GM18508 (cell line): ENCODE measurements at regions not wholly inside any gene's neighbourhood (a gene's known extent, or its start where the extent isn't known, plus 50 kb on each side); places are given as distances from the start of the nearest gene placed in this dataset.
A peak's percentile ranks its signal among the peaks of the same experiment; 100 is the strongest.

Experiments
- ATAC-seq: cut with Tn5 transposase; IDR thresholded peaks from one replicate; pipeline ENCODE4 v1.9.1; 2021; ENCODE audit warnings: moderate number of reproducible peaks; ENCODE audit not compliant: insufficient read depth, unreplicated experiment

DNA sequence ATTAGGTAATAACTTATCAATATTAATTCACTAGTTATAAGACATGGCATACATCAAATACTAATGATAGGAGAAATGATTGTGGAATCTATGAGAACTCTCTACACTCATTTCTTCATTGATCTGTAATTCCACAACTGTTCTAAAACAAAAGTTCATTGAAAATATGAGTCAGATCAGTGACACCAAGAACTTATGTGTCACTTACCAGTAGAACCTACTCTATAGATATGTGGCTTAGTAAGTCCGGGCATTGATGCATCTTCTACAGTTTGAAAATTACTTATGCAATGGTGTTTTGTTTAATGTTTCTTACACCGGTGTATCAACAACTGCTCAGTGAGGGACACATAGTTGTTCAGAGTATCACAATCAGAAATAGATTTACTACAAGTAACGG is 520.3 kb downstream of the ARAP2 start:
- no peak for ATAC-seq

DNA sequence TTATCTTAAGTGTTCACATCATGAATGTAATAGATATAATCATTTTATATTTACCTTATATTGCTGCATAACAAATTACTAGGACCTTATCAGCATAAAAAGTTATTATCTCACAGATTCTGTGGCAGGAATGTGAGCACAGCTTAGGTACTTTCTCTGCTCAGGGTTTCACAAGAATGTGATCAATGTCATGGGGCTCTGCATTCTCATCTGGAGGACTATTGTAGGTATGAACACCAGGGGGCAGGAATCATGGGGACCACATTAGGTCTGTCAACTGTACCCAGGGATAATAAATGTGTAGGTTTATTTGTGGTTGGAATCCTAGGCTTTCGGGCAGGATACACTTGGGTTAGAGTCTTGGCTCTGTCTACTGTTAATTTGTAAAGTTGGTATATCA is 519.2 kb downstream of the ARAP2 start:
- ATAC-seq: no peak

DNA sequence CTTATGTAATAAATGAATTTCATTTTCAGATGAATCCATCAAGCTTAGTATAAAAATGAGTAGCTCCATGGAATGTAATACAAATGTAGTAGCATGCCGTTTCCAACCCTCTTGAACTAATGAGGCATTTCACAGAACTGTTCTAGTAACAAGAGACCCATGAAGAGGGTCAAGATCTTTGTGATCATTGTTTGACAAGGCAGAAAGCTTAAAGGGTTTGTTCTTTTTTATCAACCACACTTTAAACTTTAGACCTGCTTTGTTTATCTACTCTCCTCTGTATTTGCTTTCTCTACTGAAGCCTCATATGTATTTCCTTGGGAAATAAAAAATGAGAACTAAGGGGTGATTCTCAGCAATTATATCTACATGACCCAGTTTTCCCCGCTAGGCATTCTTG is 513.9 kb downstream of the ARAP2 start:
- ATAC-seq: no peak

DNA sequence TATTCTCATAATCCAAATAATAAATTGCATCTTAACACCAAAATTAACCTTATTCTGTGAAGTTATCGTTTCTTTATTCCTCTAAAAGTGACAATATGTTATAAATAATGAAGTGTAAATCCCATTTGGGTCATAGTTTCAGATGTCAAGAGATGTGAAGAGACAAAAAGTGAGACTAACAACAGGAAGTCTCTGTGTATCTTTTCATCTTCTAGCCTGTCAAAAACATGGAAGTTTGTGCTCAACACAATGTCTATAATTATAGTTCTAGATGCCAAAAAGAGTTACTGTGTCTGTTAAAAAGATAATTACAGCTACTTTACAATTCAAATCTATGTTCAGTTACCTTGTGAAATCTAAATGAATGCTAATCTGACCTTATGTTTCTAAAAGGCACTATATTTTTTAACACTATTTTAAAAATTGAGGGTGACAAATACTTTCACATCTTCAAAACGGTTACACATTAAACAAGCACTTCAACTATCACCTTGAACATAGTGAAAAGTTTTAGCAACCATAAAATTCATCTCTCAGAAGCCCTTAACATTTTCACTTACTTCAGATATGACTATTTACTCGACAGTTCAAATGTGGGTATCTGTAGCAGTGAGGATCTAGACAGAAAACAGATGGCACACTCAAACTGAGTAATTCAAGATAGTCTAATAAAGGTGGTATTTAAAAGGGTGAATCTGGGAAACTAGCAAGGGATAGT is 509.8 kb downstream of the ARAP2 start:
- peak; percentile 72 for ATAC-seq

DNA sequence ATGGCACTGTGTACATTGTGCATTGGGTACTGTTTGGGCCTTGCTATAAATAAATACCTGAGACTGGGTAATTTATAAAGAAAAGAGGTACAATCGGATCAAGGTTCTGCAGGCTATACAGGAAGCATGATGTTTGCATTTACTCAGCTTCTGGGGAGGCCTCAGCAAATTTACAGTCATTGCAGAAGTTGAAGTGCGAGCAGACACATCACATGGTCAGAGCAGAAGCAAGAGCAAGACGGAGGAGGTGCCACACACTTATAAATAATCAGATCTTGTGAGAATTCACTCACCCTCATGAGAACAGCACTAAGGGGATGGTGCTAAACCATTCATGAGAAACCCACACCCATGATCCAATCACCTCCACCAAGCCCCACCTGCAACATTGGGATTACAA is 505.0 kb downstream of the ARAP2 start:
- no peak for ATAC-seq

DNA sequence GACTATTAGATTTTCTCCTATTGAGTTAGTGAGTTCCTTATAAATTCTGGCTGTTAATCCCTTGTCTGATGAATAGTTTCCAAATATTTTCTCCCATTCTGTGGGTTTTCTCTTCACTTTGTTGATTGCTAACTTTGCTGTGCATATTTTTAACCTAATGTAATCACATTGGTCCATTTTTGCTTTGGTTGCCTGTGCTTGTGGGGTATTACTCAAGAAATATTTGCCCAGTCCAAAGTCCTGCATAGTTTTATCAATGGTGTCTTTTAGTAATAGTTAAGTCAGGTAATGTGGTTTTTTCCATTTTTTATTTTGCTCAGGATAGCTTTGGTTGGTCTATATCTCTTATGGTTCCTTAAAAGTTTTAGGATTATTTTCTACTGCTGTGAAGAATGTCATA is 490.3 kb downstream of the ARAP2 start:
- no peak for ATAC-seq

DNA sequence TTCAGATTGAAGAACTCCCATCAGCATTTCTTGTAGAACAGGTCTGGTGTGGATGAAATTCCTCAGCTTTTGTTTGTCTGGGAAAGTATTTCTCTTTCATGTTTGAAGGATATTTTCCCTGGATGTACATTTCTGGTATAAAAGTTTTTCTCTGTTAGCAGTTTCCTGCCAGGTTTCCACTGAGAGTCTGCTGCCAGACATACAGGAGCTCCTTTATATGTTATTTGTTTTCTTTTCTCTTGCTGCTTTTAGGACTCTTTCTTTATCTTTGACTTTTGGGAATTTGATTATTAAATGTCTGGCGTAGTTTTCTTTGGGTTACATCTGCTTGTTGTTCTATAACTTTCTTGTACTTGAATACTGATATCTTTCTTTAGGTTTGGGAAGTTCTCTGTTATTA is 486.5 kb downstream of the ARAP2 start:
- ATAC-seq: no peak

DNA sequence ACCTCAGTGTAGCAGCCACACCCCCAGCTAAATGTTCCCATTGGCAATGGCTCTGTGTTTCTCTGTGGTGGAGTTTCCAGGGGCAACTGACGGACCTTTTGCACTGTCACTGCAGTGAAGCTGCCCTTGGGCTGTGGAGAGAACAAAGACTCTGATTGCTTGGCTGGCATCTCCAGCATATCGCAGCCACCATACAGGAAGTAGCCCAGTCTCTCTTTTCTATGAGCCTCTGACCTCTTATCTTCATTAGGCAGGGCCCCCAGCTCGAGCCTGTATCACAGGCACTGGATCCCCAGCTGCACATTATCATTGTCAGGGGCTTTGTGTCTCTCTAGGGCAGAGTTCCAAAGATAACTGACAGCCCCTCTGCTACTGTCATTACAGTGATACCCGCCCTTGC is 483.5 kb downstream of the ARAP2 start:
- no peak for ATAC-seq

DNA sequence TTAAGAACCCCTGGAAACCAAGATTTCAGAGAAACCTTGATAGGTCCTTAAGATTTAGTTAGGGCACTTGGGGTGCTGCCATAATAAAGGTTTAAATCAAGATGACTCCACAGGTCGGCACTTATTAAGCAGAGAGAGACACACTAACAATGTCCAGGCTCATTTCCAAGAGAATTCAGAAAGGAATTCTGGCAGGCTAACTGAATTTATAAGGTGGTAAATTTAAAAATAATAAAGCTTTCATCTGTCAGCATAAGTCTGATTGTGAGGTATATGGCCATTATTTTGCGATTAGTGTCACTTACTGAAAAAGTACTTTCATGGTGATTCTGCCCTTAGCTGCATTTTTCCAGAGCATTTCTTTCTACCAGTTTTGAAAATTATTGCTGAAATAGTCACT is 472.7 kb downstream of the ARAP2 start:
- ATAC-seq: no peak

DNA sequence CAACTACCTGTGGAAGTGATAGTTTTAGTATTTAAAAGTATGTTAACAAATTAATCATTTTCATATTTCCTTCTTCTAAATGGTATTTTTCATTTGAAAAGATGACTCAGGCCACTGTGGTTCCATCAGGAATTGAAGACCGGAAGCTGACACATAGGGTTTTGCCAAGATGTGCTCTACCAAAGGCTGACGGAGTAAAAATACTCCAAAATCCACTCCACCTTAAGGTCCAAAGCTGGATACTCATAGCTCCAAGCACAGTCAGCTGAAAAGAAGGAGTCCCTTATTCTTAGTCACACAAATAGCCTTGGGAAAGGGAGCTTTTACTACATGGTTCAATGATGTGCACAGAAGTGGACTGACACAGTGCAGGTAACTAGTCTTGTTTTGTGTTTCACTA is 472.0 kb downstream of the ARAP2 start:
- no peak for ATAC-seq

DNA sequence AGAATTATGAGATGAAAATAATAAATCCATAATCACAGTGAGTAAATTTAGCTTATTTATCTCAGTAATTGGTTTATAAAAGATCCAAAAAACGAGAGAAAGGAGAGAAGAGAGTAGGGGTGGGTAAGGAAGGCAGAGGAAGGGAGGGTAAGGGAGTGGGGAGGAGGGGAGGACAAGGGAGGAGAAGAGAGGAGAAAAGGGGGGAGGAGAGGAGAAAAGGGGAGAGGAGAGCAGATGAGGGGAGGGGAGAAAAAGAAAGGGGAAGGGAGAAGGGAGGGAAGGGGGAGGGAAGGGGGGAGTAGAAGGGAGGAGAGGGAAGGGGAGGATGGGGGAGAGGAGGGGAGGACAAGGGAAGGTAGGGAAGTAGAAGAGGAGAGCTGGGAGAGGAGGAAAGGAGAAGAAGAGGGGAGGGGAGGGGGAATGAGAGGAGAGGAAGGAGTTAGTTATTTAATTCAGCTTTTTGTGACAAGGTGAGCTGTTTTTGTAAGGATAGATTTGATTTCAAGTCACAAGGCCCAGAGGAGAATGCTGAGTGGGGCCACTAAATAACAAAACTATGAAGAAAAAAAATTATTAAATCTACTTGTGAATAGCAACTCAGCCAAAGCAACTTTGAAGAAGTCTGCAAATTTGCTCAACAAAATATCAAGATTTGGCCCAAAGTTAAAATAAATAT is 454.3 kb downstream of the ARAP2 start:
- no peak for ATAC-seq

DNA sequence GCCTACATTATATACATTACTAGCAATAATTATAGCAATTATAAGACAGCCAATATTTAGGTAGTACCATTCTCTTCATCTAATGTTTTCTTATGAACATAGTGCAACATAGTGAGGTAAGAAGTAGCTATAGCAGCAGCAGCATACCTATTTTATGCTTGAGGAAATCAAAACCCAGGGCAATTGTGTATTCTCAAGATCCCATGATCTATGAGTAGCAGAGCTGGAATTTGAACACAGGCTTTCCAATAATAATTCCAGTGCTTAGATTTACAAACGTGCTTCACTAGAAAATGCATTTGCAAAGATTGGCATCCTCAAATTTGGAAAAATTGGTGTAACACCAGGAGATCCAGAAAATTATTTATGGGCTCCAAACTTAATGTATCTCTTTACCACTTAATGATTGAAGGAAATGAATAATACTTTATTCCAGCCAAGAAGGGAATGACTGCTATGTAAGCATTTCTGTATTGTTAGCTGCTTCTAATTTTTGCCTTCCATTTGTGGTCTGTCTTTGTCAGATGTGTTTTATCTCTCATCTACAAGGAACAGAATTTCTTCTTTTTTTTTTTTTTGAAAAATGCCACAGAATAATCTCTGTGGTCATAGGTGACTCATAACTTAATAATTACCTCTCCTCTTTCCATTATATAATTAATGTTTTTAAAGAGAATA is 451.1 kb downstream of the ARAP2 start:
- ATAC-seq: no peak

DNA sequence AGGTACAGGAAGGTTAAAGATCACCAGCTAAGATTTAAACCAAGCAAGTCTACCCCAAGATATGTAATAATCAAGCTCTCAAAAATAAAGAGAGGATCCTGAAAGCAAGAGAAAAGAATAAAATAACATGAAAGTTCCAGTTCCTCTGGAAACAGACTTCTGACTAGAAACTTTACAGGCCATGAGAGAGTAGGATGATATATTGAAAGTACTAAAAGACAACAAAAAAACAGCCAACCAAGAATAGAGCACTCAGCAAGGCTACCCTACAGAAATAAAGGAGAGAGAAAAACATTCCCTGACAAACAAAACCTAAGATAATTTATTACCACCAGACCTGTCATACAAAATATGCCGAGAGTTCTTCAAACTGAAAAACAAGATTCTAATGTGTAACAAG is 450.5 kb downstream of the ARAP2 start:
- no peak for ATAC-seq

DNA sequence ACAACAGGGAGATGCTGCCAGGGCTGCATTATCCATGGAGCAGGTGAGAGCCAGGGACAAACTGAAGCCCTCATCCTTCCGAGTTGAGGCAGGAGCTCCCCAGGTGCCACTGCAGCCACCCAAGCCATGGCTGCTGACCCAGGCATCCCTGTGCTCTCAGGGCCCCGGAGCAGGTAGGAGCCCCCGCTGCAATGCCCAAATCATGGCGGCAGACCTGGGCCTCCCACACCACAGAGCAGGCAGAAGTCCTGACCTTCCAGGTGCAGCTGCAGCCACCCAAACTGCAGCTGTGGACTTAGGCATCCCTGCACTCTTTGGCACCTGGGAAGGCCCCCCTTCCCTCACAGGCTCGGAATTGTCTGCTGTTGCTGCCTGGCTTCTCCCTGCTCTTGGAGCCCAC is 443.6 kb downstream of the ARAP2 start:
- ATAC-seq: no peak

DNA sequence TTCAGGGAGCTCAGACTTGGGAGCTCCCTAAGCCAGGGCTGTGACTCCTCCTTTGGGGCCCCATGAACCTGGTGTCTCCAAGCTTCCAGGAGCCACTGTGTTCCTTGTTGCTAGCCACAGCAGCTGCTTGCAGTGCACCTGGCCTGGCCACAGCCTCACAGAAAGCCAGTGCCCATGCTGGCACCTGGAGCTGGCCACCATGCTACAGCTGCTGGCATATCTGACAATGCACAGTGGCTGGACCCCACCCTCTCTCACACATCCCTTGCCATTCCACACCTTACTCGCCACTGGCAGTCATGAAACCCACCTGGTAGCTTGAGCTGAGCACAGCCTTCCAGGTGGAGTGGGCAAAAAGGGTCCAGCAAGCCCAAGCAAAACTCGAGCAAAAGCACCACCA is 441.7 kb downstream of the ARAP2 start:
- no peak for ATAC-seq

DNA sequence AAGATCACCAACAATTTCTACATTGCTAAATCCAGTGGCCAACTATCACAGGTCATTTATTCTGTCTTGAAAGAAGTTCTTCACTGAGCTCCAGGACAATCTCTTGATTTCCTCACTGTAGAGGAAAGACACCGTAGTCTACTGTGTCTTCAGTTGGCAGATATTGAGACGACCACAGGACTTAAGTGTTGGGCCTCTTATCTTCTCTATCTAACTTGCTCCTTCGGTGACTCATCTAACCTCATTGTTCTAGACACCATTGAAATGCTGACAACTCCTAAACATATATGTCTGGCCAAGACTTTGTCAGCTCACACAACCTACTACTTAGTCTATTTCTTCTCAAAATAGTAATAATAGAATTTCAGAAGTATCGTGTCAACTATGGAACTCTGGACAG is 425.8 kb downstream of the ARAP2 start:
- no peak for ATAC-seq

DNA sequence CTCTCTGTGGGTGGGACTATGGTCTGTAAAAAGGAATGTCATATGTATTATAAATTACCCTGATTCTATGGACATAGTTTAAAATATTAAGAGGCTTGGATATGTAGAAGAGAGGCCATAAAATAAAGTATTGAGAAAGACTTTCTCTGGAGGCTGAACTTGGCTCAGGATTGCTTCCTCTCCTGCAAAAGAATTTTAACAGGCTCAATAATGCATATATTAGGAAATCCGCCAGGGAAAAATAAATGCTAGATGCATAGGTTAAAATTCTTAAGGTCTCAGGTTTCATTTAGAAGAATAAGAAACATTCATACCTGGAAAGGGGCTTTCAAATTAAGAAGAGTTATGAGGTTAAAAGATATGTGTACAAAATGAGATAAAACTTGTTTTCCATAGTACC is 424.3 kb downstream of the ARAP2 start:
- ATAC-seq: no peak

DNA sequence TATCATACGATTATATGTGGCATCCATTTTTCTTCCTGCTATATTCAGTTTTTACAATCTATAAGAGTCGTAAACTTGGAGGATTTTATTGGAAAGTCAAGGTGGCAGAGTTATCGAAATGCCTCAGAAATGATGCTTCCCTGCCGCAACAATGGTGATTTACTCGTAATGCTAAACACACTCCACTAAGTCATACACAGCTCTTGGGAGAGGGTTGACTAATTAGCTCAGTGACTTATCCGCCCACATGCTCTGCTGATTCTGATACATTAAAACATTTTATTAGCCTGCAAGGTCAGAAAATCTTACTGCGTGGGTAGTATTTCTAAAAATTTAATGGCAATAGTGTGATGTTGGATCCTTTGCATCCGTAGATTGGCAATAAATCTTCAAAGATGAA is 420.1 kb downstream of the ARAP2 start:
- ATAC-seq: no peak

DNA sequence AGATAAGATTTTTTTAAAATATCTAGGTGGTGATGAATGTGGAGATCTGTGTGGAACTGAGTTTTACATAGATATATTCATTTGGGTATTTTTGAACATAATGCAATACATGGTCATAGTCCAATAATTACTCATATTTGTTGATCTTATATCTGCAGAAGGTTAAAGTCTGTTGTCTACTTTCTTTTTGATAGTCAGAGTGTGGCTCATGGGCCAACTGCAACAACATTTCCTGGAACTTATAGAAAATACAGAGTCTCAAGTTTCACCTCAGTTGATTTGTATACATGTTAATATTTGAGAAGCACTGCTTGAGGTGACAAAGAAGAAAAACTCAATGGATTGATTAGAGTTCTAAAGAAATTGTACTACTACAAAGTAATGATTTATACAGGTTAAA is 408.4 kb downstream of the ARAP2 start:
- no peak for ATAC-seq

DNA sequence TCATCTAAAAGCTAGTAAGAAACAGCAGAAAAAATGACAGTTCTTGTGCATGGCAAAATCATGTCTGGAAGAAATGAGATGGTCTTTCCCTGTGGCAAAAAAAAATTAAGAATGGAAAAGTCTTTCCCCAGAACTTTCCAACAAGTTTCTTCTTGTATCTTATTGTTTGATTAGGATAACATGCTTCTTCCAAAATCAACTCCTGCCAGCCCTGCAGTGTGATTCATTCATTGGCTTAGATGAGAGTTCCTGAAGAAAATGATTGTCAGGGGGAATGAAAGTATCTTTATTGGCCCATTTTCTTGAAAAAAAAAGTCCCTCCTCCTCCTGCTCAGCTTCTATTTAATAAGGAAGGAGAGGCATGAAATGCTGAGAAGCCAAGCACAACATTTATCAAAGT is 407.7 kb downstream of the ARAP2 start:
- no peak for ATAC-seq

DNA sequence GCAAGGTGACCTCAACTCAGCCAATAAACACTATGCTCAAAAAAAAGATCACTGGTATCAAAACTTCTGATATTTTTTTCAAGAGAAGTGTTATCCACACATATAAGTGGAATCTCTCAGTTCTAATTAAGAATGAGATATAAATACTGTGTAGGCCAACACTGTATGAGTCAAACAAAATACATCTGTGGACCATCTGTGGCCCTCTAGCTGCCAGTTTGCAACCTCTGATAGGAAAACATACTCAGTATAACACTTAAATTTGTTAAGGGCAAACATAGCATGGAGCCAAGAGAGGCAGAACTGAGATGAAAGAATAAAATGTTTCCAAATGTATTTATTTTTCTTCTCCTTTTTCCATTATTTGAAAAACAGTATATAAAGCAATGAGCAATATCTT is 377.3 kb downstream of the ARAP2 start:
- ATAC-seq: no peak

DNA sequence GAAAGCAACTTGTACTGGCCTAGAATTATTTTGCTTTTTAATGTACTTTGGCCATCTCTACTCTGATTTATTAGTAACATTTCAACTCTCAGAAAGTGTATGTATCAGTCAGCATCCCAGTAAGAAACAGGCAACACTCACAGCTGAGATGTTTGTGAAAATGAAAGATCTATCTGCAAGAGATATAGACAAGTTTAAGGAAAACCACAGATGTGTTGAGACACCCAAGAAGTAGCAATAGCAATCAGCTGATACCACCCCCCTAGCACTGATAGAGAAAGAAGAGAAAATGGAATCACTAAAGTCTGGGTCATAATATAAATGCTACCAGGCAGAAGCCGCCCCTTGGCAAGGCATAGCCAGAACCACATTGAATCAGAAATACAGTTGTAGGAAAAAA is 372.0 kb downstream of the ARAP2 start:
- no peak for ATAC-seq
